T1000 (cell line): ENCODE measurements at regions not wholly inside any gene's neighbourhood (a gene's known extent, or its start where the extent isn't known, plus 50 kb on each side); places are given as distances from the start of the nearest gene placed in this dataset.
A peak's percentile ranks its signal among the peaks of the same experiment; 100 is the strongest.
"Not testable (repeated sequence)": the region's sequence is repeated elsewhere in the genome, so short reads cannot be mapped to it uniquely, and the experiment has no call there.

Experiments
- DNase-seq: peaks from one replicate; lab custom pipeline; 2025; ENCODE audit warnings: mixed read lengths; lab: John Stamatoyannopoulos, UW

- no peak for DNase-seq
Measured at GRCh38 chr20:19872001-19872400, 113.9 kb downstream of the RIN2 start.

GRCh38 chr20:19874040-19874727 is 116.1 kb downstream of the RIN2 start:
- DNase-seq, result no peak

GRCh38 chr20:19875376-19876221 is 117.5 kb downstream of the RIN2 start:
- no peak for DNase-seq

DNA sequence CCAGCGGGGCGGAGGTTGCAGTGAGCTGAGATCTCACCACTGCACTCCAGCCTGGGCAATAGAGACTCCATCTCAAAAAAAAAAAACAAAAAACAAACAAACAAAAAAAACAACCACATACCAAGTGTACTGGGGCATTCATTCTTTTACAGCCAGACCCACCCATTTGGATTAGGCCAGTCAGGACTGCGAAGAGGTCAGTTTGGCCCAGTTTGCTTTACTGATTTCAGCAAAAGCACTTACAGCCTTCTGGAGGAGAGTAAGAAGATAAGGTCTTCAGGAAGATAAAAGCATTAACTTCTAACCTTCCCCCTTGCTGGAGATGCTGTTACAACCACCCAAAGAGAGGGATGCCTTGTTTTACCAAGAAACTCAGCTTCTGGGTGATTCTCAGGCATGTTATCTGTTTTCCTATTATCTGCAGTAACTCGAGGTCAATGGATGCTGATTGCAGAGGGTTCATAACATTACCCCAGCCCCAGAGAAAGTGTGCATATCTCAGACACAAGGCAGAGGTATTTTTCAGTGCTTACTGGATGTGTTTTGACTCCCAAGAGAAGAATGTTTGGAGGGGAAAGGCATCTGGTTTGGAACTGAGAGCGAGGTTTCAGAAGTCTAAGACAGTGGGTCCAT is 118.9 kb downstream of the RIN2 start:
- no peak for DNase-seq

GRCh38 chr20:19879874-19880255 is 121.8 kb downstream of the RIN2 start:
- not testable (repeated sequence) for DNase-seq

GRCh38 chr20:19880256-19881079 is 122.4 kb downstream of the RIN2 start:
- peak; percentile 55 for DNase-seq

- no peak for DNase-seq
Measured at GRCh38 chr20:19881080-19881840, 123.2 kb downstream of the RIN2 start.

- DNase-seq, result no peak
Measured at GRCh38 chr20:19881990-19882389, 123.9 kb downstream of the RIN2 start.

DNA sequence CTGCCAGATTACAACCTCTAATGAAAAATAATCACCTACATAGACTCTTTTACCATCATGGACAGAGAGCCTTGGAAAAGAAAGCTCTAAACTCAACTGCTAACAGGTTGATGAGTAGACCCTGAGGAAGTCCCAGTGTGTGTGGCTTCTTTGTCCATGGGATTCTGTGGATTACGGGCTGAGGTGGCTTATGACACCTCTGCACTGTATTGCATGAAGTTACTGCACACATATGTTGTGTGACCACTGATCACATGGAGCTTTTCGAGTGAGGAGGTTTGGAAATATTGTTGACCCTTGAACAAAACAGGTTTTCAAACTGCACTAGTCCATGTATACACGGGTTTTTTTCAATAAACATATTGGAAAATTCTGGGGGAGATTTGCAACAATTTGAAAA is 124.4 kb downstream of the RIN2 start:
- no peak for DNase-seq

DNA sequence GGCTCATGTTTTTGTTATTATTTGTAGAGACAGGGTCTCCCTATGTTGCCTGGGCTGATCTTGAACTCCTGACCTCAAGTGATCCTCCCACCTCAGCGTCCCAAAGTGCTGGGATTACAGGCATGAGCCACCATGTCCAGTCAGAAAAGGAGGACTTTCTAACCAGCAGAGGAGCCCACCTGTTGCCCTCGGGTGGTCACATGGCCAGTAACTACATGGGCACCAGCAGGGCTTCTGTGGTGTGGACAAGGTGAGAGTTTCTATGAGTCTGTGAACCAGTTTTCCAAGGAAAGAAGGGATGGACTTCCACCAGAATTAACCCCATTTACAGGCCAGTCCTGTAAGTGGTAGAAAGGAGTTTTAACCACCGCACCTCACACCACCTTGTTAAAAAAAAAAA is 125.4 kb downstream of the RIN2 start:
- DNase-seq, result no peak

DNA sequence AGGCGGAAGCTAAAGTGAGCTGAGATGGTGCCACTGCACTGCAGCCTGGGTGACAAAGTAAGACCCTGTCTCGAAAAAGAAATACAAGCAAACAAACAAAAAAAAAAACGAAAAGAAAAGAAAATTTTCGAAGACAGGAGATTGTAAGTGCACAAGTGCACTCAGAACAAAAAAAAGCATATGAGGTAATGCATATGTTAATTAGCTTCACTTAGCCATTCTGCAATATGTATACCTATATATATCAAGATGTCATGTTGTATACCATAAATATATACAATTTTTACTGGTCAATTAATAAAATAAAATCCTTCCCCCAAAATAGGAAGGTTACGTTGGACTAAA is 127.5 kb downstream of the RIN2 start:
- no peak for DNase-seq

DNA sequence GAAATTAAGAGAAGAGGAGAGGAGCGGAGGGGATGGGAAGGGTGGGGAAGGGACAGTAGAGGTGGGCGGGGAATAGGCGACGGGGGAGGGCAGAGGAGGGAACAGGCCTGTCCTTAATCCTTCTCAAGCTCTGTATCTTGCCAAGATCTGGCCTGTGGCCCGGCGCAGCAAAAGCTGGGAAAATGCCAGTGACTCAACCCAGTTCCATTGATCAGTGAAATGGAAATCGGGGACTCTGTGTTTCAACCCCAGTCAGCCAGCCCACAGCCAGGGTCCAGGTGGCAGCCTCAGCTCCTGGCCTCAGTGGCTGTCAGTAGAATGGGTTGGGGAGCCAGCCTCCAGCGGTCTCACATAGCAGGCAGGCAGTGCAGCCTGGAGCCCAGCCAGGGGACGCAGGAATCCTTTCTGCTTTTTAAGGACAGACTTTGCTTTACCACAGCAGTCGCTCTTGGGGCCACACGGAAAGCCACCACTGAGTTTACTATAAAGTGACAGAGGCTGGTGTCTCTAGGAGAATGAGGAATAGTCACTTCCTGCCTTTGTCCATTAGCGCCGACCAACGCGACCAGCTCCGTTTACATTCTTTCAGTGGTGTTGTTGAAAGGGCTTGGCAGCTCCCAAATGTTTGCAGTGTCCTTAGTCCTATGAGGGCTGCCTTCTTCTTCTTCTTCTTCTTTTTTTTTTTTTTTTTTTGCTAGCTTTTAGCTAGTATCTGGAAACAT is 128.0 kb downstream of the RIN2 start:
- DNase-seq, result no peak

DNA sequence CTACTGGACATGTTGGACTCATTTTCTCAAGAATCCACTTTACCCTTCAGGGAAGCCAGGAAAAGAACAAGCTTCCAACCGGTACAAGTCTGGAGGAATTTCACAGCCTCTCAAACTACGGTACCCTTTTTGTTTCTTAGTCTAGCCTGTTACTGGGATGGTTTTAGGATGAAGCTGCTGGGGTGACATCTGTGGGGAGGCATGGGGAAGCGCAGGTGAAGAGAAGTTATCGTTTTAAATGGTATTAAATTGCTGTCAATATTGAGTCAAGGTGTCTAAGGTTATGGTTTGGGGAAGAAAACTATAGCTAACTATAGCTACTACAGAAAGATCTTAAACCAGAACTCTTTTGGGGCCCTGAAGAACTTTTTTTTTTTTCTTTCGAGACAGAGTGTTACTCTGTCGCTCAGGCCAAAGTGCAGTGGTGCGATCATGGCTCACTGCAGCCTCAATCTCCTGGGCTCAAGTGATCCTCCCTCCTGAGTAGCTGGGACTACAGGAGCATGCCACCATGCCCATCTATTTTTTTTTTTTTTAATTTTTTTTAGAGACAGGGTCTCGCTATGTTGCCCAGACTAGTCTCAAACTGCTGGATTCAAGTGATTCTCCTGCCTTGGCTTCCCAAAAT is 128.7 kb downstream of the RIN2 start:
- no peak for DNase-seq

GRCh38 chr20:19887556-19888268 is 129.4 kb upstream of the NAA20 start:
- no peak for DNase-seq

DNA sequence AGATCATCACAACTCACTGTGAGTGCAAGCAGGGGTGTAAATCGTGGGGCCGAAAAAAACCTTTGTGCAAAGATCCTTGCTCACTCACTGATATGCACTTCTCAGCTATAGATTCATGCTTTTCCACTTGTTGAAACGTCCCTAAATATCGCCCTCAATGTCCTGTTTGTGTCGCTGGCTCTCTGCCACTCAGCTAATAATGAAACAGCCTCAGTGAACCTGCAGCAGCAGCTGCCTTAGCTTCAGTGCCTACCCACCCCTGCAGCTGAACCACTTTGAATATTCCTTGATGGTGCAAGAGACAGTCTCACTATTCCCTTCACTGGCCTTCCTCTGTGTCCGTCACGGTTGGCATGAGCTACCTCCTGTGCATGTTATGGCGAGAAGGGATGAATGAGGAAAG is 128.9 kb upstream of the NAA20 start:
- no peak for DNase-seq

DNA sequence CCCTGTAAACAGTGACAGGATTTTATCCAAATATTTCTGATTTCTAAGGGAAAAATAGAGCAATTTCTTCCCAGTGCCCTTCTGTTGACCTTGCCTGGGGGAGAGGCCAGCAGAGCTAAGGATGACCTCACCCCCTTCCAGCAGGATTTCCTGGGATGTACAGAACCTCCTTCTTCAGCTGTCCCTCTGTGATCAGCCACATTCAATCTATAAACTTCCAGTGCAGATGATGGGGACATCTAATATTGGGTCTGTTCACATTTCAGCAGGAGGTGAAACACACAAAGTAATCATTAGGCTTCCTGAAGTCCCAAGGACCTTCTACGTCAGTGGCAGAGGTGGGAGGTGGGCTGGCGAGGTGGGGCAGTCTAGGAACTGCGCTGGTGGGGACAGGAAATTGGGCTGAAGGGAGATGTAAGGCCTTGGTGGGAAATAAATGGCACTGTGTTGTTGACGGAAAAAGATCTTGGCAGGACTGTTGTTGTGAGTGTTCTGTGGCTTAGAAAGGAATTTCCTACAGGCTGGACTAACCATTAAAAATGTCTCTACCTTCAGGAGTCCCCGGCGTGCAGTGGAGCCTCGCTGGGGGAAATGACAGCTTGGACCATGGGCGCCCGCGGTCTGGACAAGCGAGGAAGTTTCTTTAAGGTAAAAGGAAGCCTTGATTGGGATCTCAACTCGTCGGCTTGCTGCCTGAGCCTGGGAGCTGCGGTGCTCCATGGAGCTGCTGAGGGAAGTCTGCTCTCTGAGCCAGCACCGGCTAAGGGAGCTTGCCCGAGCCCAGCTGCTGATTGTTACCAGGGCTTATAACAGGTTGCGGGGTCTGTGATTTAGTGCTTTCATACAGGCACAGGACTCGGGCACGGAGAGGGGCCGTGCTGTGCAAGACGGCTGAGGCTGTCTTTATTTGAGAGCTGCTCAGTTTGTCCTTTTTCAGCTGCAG is 127.9 kb upstream of the NAA20 start:
- no peak for DNase-seq

DNA sequence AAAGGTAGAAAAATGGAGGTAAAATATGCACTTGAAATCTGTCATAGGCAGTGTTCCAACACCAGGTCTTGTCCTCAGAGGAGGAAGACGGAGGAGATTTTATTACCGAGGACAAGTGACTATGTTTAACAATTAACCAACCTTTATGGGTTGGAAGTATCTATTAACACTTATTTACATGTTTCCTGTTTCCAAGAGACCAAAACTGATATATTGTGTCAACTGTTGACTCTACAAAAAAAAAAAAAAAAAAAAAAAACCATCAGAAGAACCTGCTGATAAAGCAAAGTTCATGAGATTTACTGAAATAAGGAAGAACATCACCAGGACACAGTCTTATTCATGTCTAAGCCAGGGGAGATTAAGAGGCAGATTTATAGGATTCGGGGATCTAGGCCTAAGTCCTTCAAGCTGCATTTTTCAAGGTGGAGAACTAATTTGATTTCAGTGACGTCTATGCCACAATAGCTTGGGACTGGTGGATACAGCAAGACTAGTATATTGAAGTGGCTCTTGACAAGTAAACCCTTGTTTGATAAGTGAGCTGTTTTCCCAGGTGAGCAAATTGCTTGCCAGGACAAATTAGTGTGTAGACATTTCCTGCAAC is 126.6 kb upstream of the NAA20 start:
- DNase-seq, result no peak

DNA sequence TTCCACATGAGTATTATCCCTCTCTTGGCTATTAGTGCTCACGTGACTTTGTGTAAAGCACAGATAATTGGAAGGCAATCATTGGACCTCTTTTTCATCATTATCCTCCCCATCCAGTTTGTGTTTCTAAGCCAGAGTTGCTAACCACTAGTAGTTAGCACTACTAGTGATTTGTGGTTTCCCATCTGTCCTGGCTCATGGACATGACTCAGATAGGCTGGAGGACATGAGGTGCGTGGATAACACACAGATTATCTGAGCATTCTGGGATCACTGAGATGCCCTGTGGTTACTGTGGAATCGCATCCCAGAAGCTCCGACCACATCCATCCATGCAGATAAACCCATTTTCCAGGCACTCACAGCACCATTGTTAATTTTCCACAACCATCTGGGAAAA is 123.8 kb upstream of the NAA20 start:
- DNase-seq, result no peak
